A549 (cell line): ENCODE measurements at regions not wholly inside any gene's neighbourhood (a gene's known extent, or its start where the extent isn't known, plus 50 kb on each side); places are given as distances from the start of the nearest gene placed in this dataset.

Source experiments
- POLR2A ChIP-seq: IDR thresholded peaks from 2 replicates; pipeline ENCODE4 v1.6.1; 2012; ENCODE audit warnings: mild to moderate bottlenecking, low read length
- RAD21 ChIP-seq, 2 experiments: fragments of >200 bp in 1 of 2; sonication (Bioruptor Twin) in 1 of 2; formaldehyde crosslinking in 1 of 2; IDR thresholded peaks in 1 of 2; conservative IDR thresholded peaks in 1 of 2; 2 replicates in 1 of 2; 3 replicates in 1 of 2; pipeline ENCODE4 v1.6.1; 2012 to 2018; ENCODE audit warnings: inconsistent platforms in 1 of 2
- TF ChIP-seq, protein P1 (sequence below): fragments of >200 bp; sonication (Bioruptor Twin); formaldehyde crosslinking; IDR thresholded peaks from 3 replicates; pipeline ENCODE4 v1.5.1; 2016

DNA sequence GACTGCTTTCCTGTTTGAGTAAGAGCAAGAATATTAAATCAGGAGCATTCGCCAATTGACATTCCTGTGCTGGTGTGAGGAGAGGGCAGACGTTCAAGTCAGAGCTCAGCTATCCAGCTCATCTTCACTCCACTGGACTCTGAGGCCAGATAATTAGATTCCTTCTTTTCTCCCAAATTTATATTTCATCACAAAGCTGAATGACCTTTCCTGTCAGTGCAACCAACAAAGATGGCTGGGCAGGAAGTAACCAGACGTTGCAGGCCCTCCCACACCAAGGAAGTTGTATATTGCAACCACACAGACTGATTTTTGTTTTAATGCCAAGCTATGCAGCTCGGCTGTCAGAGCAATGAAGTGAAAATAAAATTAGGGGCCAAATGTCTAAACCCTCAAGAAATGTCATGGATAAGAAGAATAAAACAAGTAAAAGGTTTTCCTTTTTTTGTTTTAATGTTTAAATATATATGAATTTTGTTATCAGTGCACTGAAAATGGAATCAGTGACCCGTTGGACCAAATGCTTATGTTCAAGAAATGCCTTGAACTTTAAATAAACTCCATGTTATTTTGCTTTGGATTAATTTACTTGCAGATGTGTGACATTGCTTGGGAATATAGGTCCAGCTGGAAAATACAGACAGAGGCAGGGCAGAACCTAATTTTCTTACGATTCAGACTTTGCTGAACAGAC lies 578.9 kb upstream of the FAT1 start:
- TF ChIP-seq, protein P1, sequence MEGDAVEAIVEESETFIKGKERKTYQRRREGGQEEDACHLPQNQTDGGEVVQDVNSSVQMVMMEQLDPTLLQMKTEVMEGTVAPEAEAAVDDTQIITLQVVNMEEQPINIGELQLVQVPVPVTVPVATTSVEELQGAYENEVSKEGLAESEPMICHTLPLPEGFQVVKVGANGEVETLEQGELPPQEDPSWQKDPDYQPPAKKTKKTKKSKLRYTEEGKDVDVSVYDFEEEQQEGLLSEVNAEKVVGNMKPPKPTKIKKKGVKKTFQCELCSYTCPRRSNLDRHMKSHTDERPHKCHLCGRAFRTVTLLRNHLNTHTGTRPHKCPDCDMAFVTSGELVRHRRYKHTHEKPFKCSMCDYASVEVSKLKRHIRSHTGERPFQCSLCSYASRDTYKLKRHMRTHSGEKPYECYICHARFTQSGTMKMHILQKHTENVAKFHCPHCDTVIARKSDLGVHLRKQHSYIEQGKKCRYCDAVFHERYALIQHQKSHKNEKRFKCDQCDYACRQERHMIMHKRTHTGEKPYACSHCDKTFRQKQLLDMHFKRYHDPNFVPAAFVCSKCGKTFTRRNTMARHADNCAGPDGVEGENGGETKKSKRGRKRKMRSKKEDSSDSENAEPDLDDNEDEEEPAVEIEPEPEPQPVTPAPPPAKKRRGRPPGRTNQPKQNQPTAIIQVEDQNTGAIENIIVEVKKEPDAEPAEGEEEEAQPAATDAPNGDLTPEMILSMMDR = no peak
- TF ChIP-seq POLR2A = no peak
- no peak for TF ChIP-seq RAD21 (conservative IDR thresholded peaks at IDR 0.05 in 1 of 2, IDR thresholded peaks at IDR 0.05 in 1 of 2)
